ENCODE measurements at regions not wholly inside any gene's neighbourhood (a gene's known extent, or its start where the extent isn't known, plus 50 kb on each side); places are given as distances from the start of the nearest gene placed in this dataset.
"Not testable (repeated sequence)": the region's sequence is repeated elsewhere in the genome, so short reads cannot be mapped to it uniquely, and the experiment has no call there.

GRCh38 chr4:129978315-129978714 lies 882.4 kb downstream of the C4orf33 start:
- DNase-seq, result no peak
- no peaks in the 10 kb centered on the region for H3K36me3 Mint-ChIP-seq
- no peak overlapping the region for H3K27ac Mint-ChIP-seq
- H3K4me1 Mint-ChIP-seq, result no peaks in the 10 kb centered on the region
- no peak overlapping the region for H3K4me3 Mint-ChIP-seq
- no peaks in the 10 kb centered on the region for H3K27me3 Mint-ChIP-seq (ENCODE audit: low read depth in 3 of 3)
- peaks cover 0 to 12% (median 6%) of the 10 kb centered on the region in 6 donors for H3K9me3 Mint-ChIP-seq

- Mint-ChIP-seq H3K27ac (no peak overlapping the region), H3K4me1 (no peaks in the 10 kb centered on the region), H3K36me3 (no peaks in the 10 kb centered on the region), H3K27me3 (ENCODE audit: low read depth in 3 of 3) (peaks cover 0 to 3% (median 2%) of the 10 kb centered on the region in 3 donors), H3K4me3 (no peak overlapping the region), H3K9me3 (peaks cover 0 to 21% (median 9%) of the 10 kb centered on the region in 6 donors)
- no peak for DNase-seq
Measured at GRCh38 chr4:129988957-129989356, 893.0 kb downstream of the C4orf33 start.

- Mint-ChIP-seq H3K36me3 (no peaks in the 10 kb centered on the region), H3K4me1 (no peaks in the 10 kb centered on the region), H3K9me3 (peaks cover 5 to 23% (median 11%) of the 10 kb centered on the region in 6 donors), H3K27ac (no peak overlapping the region), H3K27me3 (ENCODE audit: low read depth in 3 of 3) (peaks cover 0 to 2% (median 0%) of the 10 kb centered on the region in 3 donors), H3K4me3 (no peak overlapping the region)
- no peak for DNase-seq
Measured at GRCh38 chr4:129994715-129995114, 898.8 kb downstream of the C4orf33 start.

- Mint-ChIP-seq H3K9me3 (peaks cover 11 to 40% (median 20%) of the 10 kb centered on the region in 6 donors), H3K27me3 (ENCODE audit: low read depth in 3 of 3) (peaks cover 0 to 2% (median 0%) of the 10 kb centered on the region in 3 donors), H3K4me3 (no peak overlapping the region), H3K27ac (no peak overlapping the region), H3K4me1 (no peaks in the 10 kb centered on the region), H3K36me3 (no peaks in the 10 kb centered on the region)
- DNase-seq, result no peak
Measured at GRCh38 chr4:129998436-129999150, 902.6 kb downstream of the C4orf33 start.

- H3K4me1 Mint-ChIP-seq, result no peaks in the 10 kb centered on the region
- no peak for DNase-seq
- H3K4me3 Mint-ChIP-seq, result no peak overlapping the region
- H3K36me3 Mint-ChIP-seq, result no peaks in the 10 kb centered on the region
- peaks cover 0 to 2% (median 0%) of the 10 kb centered on the region in 3 donors for H3K27me3 Mint-ChIP-seq (ENCODE audit: low read depth in 3 of 3)
- H3K9me3 Mint-ChIP-seq, result peaks cover 11 to 40% (median 20%) of the 10 kb centered on the region in 6 donors
- H3K27ac Mint-ChIP-seq, result no peak overlapping the region
Measured at GRCh38 chr4:129999156-129999555, 903.2 kb downstream of the C4orf33 start.

GRCh38 chr4:130008461-130008860 lies 912.5 kb downstream of the C4orf33 start:
- Mint-ChIP-seq H3K4me1 (no peaks in the 10 kb centered on the region), H3K36me3 (no peaks in the 10 kb centered on the region), H3K27ac (no peak overlapping the region), H3K4me3 (no peak overlapping the region), H3K9me3 (peaks cover 0 to 3% (median under 1%) of the 10 kb centered on the region in 6 donors), H3K27me3 (ENCODE audit: low read depth in 3 of 3) (peaks cover 0 to 2% (median 0%) of the 10 kb centered on the region in 3 donors)
- no peak for DNase-seq

GRCh38 chr4:130012806-130013205 lies 916.9 kb downstream of the C4orf33 start:
- H3K36me3 Mint-ChIP-seq; H3K27ac Mint-ChIP-seq; H3K27me3 Mint-ChIP-seq (ENCODE audit: low read depth in 3 of 3); H3K4me3 Mint-ChIP-seq; DNase-seq; H3K4me1 Mint-ChIP-seq: not testable (repeated sequence)
- peaks cover 0 to 15% (median 7%) of the 10 kb centered on the region in 6 donors for H3K9me3 Mint-ChIP-seq

- no peak for DNase-seq
- Mint-ChIP-seq H3K27ac (no peak overlapping the region), H3K27me3 (ENCODE audit: low read depth in 3 of 3) (no peaks in the 10 kb centered on the region), H3K36me3 (no peaks in the 10 kb centered on the region), H3K4me1 (no peaks in the 10 kb centered on the region), H3K9me3 (peaks cover 4 to 19% (median 7%) of the 10 kb centered on the region in 6 donors), H3K4me3 (no peak overlapping the region)
Measured at GRCh38 chr4:130021706-130022105, 925.8 kb downstream of the C4orf33 start.

GRCh38 chr4:130023088-130023487 lies 927.1 kb downstream of the C4orf33 start:
- H3K9me3 Mint-ChIP-seq, result peaks cover 4 to 19% (median 7%) of the 10 kb centered on the region in 6 donors
- H3K27me3 Mint-ChIP-seq (ENCODE audit: low read depth in 3 of 3), result no peaks in the 10 kb centered on the region
- DNase-seq, result no peak
- H3K4me1 Mint-ChIP-seq, result no peaks in the 10 kb centered on the region
- H3K4me3 Mint-ChIP-seq, result no peak overlapping the region
- H3K36me3 Mint-ChIP-seq, result no peaks in the 10 kb centered on the region
- H3K27ac Mint-ChIP-seq, result no peak overlapping the region

- Mint-ChIP-seq H3K4me3 (no peak overlapping the region), H3K36me3 (no peaks in the 10 kb centered on the region), H3K9me3 (peaks cover 0 to 15% (median 3%) of the 10 kb centered on the region in 6 donors), H3K4me1 (no peaks in the 10 kb centered on the region), H3K27ac (no peak overlapping the region), H3K27me3 (ENCODE audit: low read depth in 3 of 3) (no peaks in the 10 kb centered on the region)
- DNase-seq, result no peak
Measured at GRCh38 chr4:130025701-130026100, 929.7 kb downstream of the C4orf33 start.

- no peaks in the 10 kb centered on the region for H3K27me3 Mint-ChIP-seq (ENCODE audit: low read depth in 3 of 3)
- no peak overlapping the region for H3K27ac Mint-ChIP-seq
- no peaks in the 10 kb centered on the region for H3K36me3 Mint-ChIP-seq
- no peaks in the 10 kb centered on the region for H3K4me1 Mint-ChIP-seq
- H3K9me3 Mint-ChIP-seq, result peaks cover 0 to 14% (median 3%) of the 10 kb centered on the region in 6 donors
- no peak for DNase-seq
- no peak overlapping the region for H3K4me3 Mint-ChIP-seq
Measured at GRCh38 chr4:130026185-130026584, 930.2 kb downstream of the C4orf33 start.

GRCh38 chr4:130027973-130028372 lies 932.0 kb downstream of the C4orf33 start:
- no peaks in the 10 kb centered on the region for H3K36me3 Mint-ChIP-seq

GRCh38 chr4:130028552-130028951 lies 932.6 kb downstream of the C4orf33 start:
- H3K4me1 Mint-ChIP-seq, result no peaks in the 10 kb centered on the region
- no peak overlapping the region for H3K27ac Mint-ChIP-seq
- H3K27me3 Mint-ChIP-seq (ENCODE audit: low read depth in 3 of 3), result no peaks in the 10 kb centered on the region
- H3K36me3 Mint-ChIP-seq, result no peaks in the 10 kb centered on the region
- H3K9me3 Mint-ChIP-seq, result peaks cover 0 to 24% (median 3%) of the 10 kb centered on the region in 6 donors
- no peak for DNase-seq
- H3K4me3 Mint-ChIP-seq, result no peak overlapping the region

More at GRCh38 chr4:130027973-130028372, 932.0 kb downstream of the C4orf33 start:
- Mint-ChIP-seq H3K4me1 (no peaks in the 10 kb centered on the region), H3K27me3 (ENCODE audit: low read depth in 3 of 3) (no peaks in the 10 kb centered on the region), H3K4me3 (no peak overlapping the region), H3K9me3 (peaks cover 0 to 18% (median 3%) of the 10 kb centered on the region in 6 donors), H3K27ac (no peak overlapping the region)
- DNase-seq, result no peak

GRCh38 chr4:130029442-130029841 lies 933.5 kb downstream of the C4orf33 start:
- Mint-ChIP-seq H3K36me3 (no peaks in the 10 kb centered on the region), H3K9me3 (peaks cover 0 to 25% (median 3%) of the 10 kb centered on the region in 6 donors), H3K27ac (no peak overlapping the region), H3K4me1 (no peaks in the 10 kb centered on the region), H3K27me3 (ENCODE audit: low read depth in 3 of 3) (no peaks in the 10 kb centered on the region), H3K4me3 (no peak overlapping the region)
- no peak for DNase-seq

- H3K9me3 Mint-ChIP-seq, result peaks cover 0 to 26% (median 3%) of the 10 kb centered on the region in 6 donors
Measured at GRCh38 chr4:130031858-130032257, 935.9 kb downstream of the C4orf33 start.

More at GRCh38 chr4:130031858-130032257, 935.9 kb downstream of the C4orf33 start:
- H3K27me3 Mint-ChIP-seq (ENCODE audit: low read depth in 3 of 3), result peaks cover 0 to 2% (median 0%) of the 10 kb centered on the region in 3 donors
- no peak overlapping the region for H3K27ac Mint-ChIP-seq
- H3K36me3 Mint-ChIP-seq, result no peaks in the 10 kb centered on the region
- no peak overlapping the region for H3K4me3 Mint-ChIP-seq
- DNase-seq, result no peak
- no peaks in the 10 kb centered on the region for H3K4me1 Mint-ChIP-seq
